Upper lobe of left lung (tissue), 4 donors: ENCODE measurements at regions not wholly inside any gene's neighbourhood (a gene's known extent, or its start where the extent isn't known, plus 50 kb on each side); places are given as distances from the start of the nearest gene placed in this dataset.

Source experiments
- CTCF ChIP-seq, 6 experiments: fragments of 450-650 bp in 4 of 6; fragments of 200-600 bp in 2 of 6; sonication (generic) in 2 of 6; IDR thresholded peaks; one replicate each; pipeline ENCODE4 v1.5.1; 2016 to 2019; ENCODE audit warnings: antibody characterized with exemption in 6 of 6
- EP300 ChIP-seq, 4 donors: sonication (generic); formaldehyde crosslinking; IDR thresholded peaks; one replicate each; pipeline ENCODE4 v1.5.1; 2017; ENCODE audit warnings: antibody characterized with exemption in 4 of 4, control low read depth in 2 of 4
- POLR2A ChIP-seq, 4 donors: fragments of 450-650 bp; IDR thresholded peaks; one replicate each; pipeline ENCODE4 v1.5.1; 2016 to 2017; ENCODE audit warnings: antibody characterized with exemption in 4 of 4, mild to moderate bottlenecking in 2 of 4
- POLR2AphosphoS5 ChIP-seq, 2 donors: sonication (generic); formaldehyde crosslinking; IDR thresholded peaks; one replicate each; pipeline ENCODE4 v1.5.1; 2017; ENCODE audit warnings: antibody characterized with exemption in 2 of 2

DNA sequence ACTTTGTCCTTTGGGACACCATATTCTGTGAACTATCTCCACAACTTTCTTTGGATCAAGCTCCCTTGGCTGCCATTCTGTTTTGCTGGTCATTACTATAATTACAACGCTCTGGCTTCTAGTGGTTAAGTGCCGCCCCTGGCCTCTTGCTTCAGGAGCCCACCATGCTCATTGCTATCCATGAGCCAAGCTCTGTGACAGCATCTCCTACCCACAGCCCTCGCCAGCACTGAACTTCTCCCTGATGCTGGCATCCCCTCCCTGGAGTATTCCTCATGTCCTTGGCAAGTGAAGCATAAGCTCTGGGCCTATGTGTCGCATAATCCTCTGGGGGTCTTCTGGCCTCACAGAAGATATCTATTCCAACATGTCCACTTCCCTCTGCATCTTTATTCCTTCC lies 60.6 kb upstream of the DHX40 start:
- TF ChIP-seq CTCF (IDR thresholded peaks at IDR 0.05) = no peak
- no peak for TF ChIP-seq EP300 (IDR thresholded peaks at IDR 0.05)
- TF ChIP-seq POLR2A (IDR thresholded peaks at IDR 0.05) = no peak
- no peak for TF ChIP-seq POLR2AphosphoS5 (IDR thresholded peaks at IDR 0.05)
